HG03439 (cell line): ENCODE measurements at regions not wholly inside any gene's neighbourhood (a gene's known extent, or its start where the extent isn't known, plus 50 kb on each side); places are given as distances from the start of the nearest gene placed in this dataset.
"Not testable (repeated sequence)": the region's sequence is repeated elsewhere in the genome, so short reads cannot be mapped to it uniquely, and the experiment has no call there.

Source experiments
- ATAC-seq: cut with Tn5 transposase; IDR thresholded peaks from one replicate; pipeline ENCODE4 v1.9.1; 2021; ENCODE audit warnings: mild to moderate bottlenecking, moderate library complexity; ENCODE audit not compliant: unreplicated experiment

- no peak for ATAC-seq
Measured at GRCh38 chr4:165813606-165814005, 59.4 kb upstream of the TLL1 start.

- no peak for ATAC-seq
Measured at GRCh38 chr4:165814256-165815020, 58.6 kb upstream of the TLL1 start.

- ATAC-seq, result not testable (repeated sequence)
Measured at GRCh38 chr4:165819126-165819525, 53.9 kb upstream of the TLL1 start.
